Endothelial cell of umbilical vein (primary cell): ENCODE measurements at regions not wholly inside any gene's neighbourhood (a gene's known extent, or its start where the extent isn't known, plus 50 kb on each side); places are given as distances from the start of the nearest gene placed in this dataset.
"Not testable (repeated sequence)": the region's sequence is repeated elsewhere in the genome, so short reads cannot be mapped to it uniquely, and the experiment has no call there.

Experiments used
- BruUV-seq: library from RNA; stranded (reverse); fragments of 400-500 nt; replicated peaks from 2 replicates; lab custom pipeline; 2021; lab: Mats Ljungman, UMichigan
- CTCF ChIA-PET: fragments of 300-600, 350-600 bp; sonication (Branson Sonifier 250); formaldehyde crosslinking; loops from one replicate; lab custom pipeline; 2021; ENCODE audit warnings: antibody characterized with exemption, inconsistent platforms; lab: Charles Lee
- POLR2A ChIA-PET: fragments of 300-600, 350-600 bp; sonication (Branson Sonifier 250); formaldehyde crosslinking; loops from one replicate; lab custom pipeline; 2021; ENCODE audit warnings: antibody characterized with exemption, inconsistent platforms; lab: Charles Lee
- DNase-seq: peaks from one replicate; pipeline ENCODE4 v3.0.0-alpha.2; 2011; ENCODE audit warnings: low read depth, low spot score
- FAIRE-seq: peaks from 2 replicates; lab custom pipeline; 2011; peaks lifted over from hg19 to GRCh38; lab: Jason Lieb, UNC
- H2AFZ ChIP-seq: 2 replicates; pipeline ENCODE4 v1.6.0; 2012; ENCODE audit warnings: low read depth, low read length, control low read depth, inconsistent platforms
- H3K27ac ChIP-seq: 2 replicates; pipeline ENCODE4 v1.5.1; 2011; ENCODE audit warnings: low read depth, mild to moderate bottlenecking, control low read depth, low read length, moderate library complexity; ENCODE audit not compliant: insufficient read depth
- H3K27me3 ChIP-seq, 2 experiments: 2 replicates each; pipeline versions ENCODE4 v1.6.0 to v1.6.1; 2011; ENCODE audit warnings: low read length in 2 of 2, mixed read lengths in 1 of 2; ENCODE audit not compliant: control insufficient read depth in 2 of 2, insufficient read depth in 2 of 2
- H3K36me3 ChIP-seq, 2 experiments: 2 replicates in 1 of 2; 3 replicates in 1 of 2; pipeline ENCODE4 v1.5.1; 2011; ENCODE audit warnings: low read length in 2 of 2, mild to moderate bottlenecking in 1 of 2, moderate library complexity in 1 of 2; ENCODE audit not compliant: control insufficient read depth in 2 of 2, insufficient read depth in 2 of 2; ENCODE audit errors: extremely low read depth in 1 of 2
- H3K4me1 ChIP-seq: 3 replicates; pipeline ENCODE4 v1.5.1; 2011; ENCODE audit warnings: mild to moderate bottlenecking, low read length; ENCODE audit not compliant: control insufficient read depth, insufficient read depth; ENCODE audit errors: extremely low read depth
- H3K4me2 ChIP-seq: 2 replicates; pipeline ENCODE4 v1.6.1; 2011; ENCODE audit warnings: low read length, control low read depth, mixed read lengths; ENCODE audit not compliant: insufficient read depth
- H3K4me3 ChIP-seq, 3 experiments: fragments of 200-600 bp in 1 of 3; sonication (generic), shearing (Covaris generic) in 1 of 3; replicated peaks in 1 of 3; 2 replicates each; pipeline ENCODE4 v1.5.1; 2011 to 2016; ENCODE audit warnings: control low read depth in 3 of 3, low read length in 3 of 3, mild to moderate bottlenecking in 2 of 3, inconsistent platforms in 1 of 3, low read depth in 1 of 3, moderate library complexity in 1 of 3; ENCODE audit not compliant: insufficient read depth in 1 of 3
- H3K79me2 ChIP-seq: 2 replicates; pipeline ENCODE4 v1.6.0; 2012; ENCODE audit warnings: low read length, inconsistent platforms; ENCODE audit not compliant: control insufficient read depth, insufficient read depth
- H3K9ac ChIP-seq: replicated peaks from 2 replicates; pipeline ENCODE3; 2011; ENCODE audit warnings: low read length, control low read depth; ENCODE audit not compliant: insufficient read depth; ENCODE audit errors: extremely low read depth
- H3K9me1 ChIP-seq: replicated peaks from 3 replicates; pipeline ENCODE4 v1.6.0; 2011; ENCODE audit warnings: mild to moderate bottlenecking, low read length; ENCODE audit not compliant: control insufficient read depth, insufficient read depth; ENCODE audit errors: extremely low read depth
- H3K9me3 ChIP-seq: replicated peaks from 2 replicates; pipeline ENCODE4 v1.5.1; 2012; ENCODE audit warnings: low read length, inconsistent platforms; ENCODE audit not compliant: control insufficient read depth, insufficient read depth
- H4K20me1 ChIP-seq: replicated peaks from 2 replicates; pipeline ENCODE3; 2011; ENCODE audit warnings: mild to moderate bottlenecking, low read length; ENCODE audit not compliant: control insufficient read depth, insufficient read depth; ENCODE audit errors: extremely low read depth
- CTCF ChIP-seq, 2 donors: IDR thresholded peaks; 1 replicate in 1 of 2; 2 replicates in 1 of 2; pipeline ENCODE4 v1.5.1; 2011; ENCODE audit warnings: low read length in 2 of 2, mild to moderate bottlenecking in 2 of 2, moderate library complexity in 2 of 2, control low read depth in 1 of 2, inconsistent platforms in 1 of 2, low read depth in 1 of 2; ENCODE audit not compliant: insufficient read depth in 1 of 2; ENCODE audit errors: extremely low read depth in 1 of 2
- FOS ChIP-seq: IDR thresholded peaks from 2 replicates; pipeline ENCODE4 v1.6.1; 2011; ENCODE audit warnings: mild to moderate bottlenecking, low read length, moderate library complexity, borderline replicate concordance; ENCODE audit not compliant: insufficient read depth
- JUN ChIP-seq: IDR thresholded peaks from 2 replicates; pipeline ENCODE4 v1.6.1; 2011; ENCODE audit warnings: borderline replicate concordance, low read depth; ENCODE audit not compliant: insufficient read length, insufficient read depth
- MAX ChIP-seq: IDR thresholded peaks from 2 replicates; pipeline ENCODE4 v1.6.1; 2011; ENCODE audit not compliant: insufficient read depth, insufficient read length
- MYC ChIP-seq: IDR thresholded peaks from one replicate; pipeline ENCODE4 v1.6.1; 2011; ENCODE audit warnings: mild to moderate bottlenecking, low read depth, low read length
- POLR2A ChIP-seq: IDR thresholded peaks from 2 replicates; pipeline ENCODE4 v1.6.1; 2012; ENCODE audit warnings: low read depth, mild to moderate bottlenecking, control low read depth, low read length
- POLR2AphosphoS5 ChIP-seq: IDR thresholded peaks from 2 replicates; pipeline ENCODE4 v1.6.1; 2012; ENCODE audit warnings: low read depth, mild to moderate bottlenecking, control low read depth, low read length, moderate library complexity; ENCODE audit not compliant: insufficient read depth
- dilution Hi-C: fragments of 300-500 bp; cut with MboI; formaldehyde crosslinking; loops from one replicate; pipeline ENCODE4 v1.15.0; 2019; ENCODE audit warnings: low sequenced_read_pairs; ENCODE audit not compliant: extremely low pct_ligation_motif_present
- intact Hi-C: fragments of 100-400 bp; cut with micrococcal nuclease; formaldehyde crosslinking; loops from one replicate; pipeline ENCODE4 v1.10.0; 2022

GRCh38 chr5:1633605-1634336 lies 110.0 kb upstream of the LPCAT1 start:
- TF ChIP-seq MYC (no peak), FOS (no peak), CTCF (IDR thresholded peaks at IDR 0.05; ENCODE audit: extremely low read depth in 1 of 2, insufficient read depth in 1 of 2, low read depth in 1 of 2, low read length in 2 of 2) (no peak), POLR2AphosphoS5 (peak; percentile 65), POLR2A (peak; percentile 64), MAX (no peak), JUN (no peak)
- no peaks in the 10 kb centered on the region for H3K79me2 ChIP-seq
- DNase-seq (peak; percentile 26), FAIRE-seq (no peak)
- H3K36me3 ChIP-seq: no peaks in the 10 kb centered on the region
- dilution Hi-C loops: no loop called here
- no peaks in the 10 kb centered on the region for H3K27me3 ChIP-seq
- H3K9me1 ChIP-seq: no peaks in the 10 kb centered on the region
- H3K9me3 ChIP-seq: no peaks in the 10 kb centered on the region
- ChIA-PET CTCF (interaction anchor here (1.2 kb wide), 1 partner anchor 11 kb away, joined by 6 read pairs; no protein-coding TSS in a partner anchor), POLR2A (no interaction called here)
- peak overlapping the region; percentile 36 to 58 (median 41) for H3K4me3 ChIP-seq
- peak overlapping the region; percentile 66 for H3K4me2 ChIP-seq
- intact Hi-C loops: no loop called here
- peak overlapping the region; percentile 94 for H2AFZ ChIP-seq
- H3K27ac ChIP-seq: no peak overlapping the region
- no peaks in the 10 kb centered on the region for H4K20me1 ChIP-seq
- peaks cover 3% of the 10 kb centered on the region for H3K4me1 ChIP-seq
- BruUV-seq: no TSS peak
- no peak overlapping the region for H3K9ac ChIP-seq

- H3K36me3 ChIP-seq, H3K27me3 ChIP-seq, H3K4me2 ChIP-seq, H4K20me1 ChIP-seq, POLR2A ChIA-PET, CTCF ChIA-PET, H3K4me3 ChIP-seq, H3K9ac ChIP-seq, H3K9me1 ChIP-seq, H3K4me1 ChIP-seq, H3K27ac ChIP-seq, H3K9me3 ChIP-seq, BruUV-seq, H3K79me2 ChIP-seq, intact Hi-C loops, dilution Hi-C loops, DNase-seq, H2AFZ ChIP-seq, FAIRE-seq: not testable (repeated sequence)
These were observed 107.2 kb upstream of the LPCAT1 start for GRCh38 chr5:1631004-1631403.

GRCh38 chr5:1626397-1626796 lies 102.6 kb upstream of the LPCAT1 start:
- H3K9ac ChIP-seq, dilution Hi-C loops, H3K27me3 ChIP-seq, H3K4me1 ChIP-seq, DNase-seq, POLR2A ChIA-PET, H3K9me3 ChIP-seq, CTCF ChIA-PET, H3K36me3 ChIP-seq, intact Hi-C loops, H2AFZ ChIP-seq, H3K79me2 ChIP-seq, H3K4me2 ChIP-seq, FAIRE-seq, H3K4me3 ChIP-seq, H3K27ac ChIP-seq, BruUV-seq, H4K20me1 ChIP-seq, H3K9me1 ChIP-seq: not testable (repeated sequence)
